ENCODE measurements at regions not wholly inside any gene's neighbourhood (a gene's known extent, or its start where the extent isn't known, plus 50 kb on each side); places are given as distances from the start of the nearest gene placed in this dataset.

DNA sequence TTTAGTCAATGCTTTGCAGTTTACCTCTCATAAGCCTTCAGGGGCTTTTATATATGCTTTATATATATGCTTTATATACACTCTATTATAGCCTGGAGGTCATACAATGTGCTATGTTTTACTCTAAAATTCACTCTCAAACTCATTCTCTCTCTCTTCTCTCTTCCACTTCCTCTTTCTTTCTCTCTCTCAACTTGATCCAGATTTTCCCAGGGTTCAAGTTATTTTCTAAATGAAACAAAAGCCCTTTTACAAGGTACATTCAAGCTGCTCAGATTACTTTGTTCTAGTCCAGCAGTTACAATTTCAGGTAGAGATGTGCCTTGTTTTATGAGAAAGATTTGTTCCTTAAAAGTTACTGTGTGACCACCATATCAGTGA, 79.6 kb upstream of the ACP3 start:
- no peak for DNase-seq

DNA sequence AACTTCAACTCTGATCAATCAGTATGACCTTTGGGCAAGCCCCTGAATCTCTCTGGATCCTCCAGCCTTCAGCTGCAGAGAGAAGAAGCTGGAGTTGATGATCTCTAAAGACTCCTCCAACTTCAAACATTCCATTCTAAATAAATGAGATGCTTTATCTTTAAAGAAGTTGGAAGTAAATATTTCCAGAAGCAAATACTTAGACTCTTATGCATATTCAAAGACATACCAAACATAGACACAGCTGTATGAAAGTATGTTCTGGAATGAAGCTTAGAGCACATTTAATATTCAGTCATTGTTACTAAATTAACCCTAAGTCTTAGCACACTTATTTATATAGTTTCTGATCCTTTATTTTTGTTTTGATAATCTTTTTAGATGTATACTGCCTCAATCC, 77.6 kb upstream of the ACP3 start:
- DNase-seq = no peak

DNA sequence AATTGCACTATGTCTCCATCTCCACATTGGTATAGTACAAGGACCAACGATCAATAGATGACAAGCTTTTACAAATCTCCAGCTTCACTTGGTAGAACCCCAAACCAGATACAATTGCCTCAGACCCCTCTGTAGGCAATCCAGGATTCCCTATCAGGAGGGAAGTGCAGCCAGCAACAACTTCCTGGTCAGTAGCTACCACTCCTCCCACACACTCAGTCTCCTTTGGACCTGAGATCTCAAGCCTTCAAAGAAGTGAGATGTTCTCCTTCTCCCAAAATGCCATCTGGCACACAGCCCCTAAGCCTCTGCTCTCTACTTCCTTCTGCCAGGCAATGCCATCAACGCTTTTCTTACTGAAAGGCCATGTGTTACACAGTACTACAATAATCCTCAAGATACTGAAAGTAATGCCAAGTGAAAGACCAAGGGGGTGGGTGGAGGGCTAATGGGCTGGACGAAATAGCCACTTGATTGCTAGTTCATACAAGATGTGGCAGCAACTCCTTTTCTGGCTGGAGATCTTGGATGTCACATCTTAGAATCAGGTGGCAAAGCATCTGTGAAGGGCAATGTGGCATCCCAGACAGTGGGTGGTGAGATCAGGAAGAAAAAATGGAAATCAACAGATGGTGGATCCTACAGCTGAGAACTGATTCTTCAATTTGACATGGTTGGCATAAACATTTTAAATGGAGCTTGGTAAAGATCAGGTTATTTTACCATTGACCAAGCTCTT, 75.3 kb upstream of the ACP3 start:
- no peak for DNase-seq

DNA sequence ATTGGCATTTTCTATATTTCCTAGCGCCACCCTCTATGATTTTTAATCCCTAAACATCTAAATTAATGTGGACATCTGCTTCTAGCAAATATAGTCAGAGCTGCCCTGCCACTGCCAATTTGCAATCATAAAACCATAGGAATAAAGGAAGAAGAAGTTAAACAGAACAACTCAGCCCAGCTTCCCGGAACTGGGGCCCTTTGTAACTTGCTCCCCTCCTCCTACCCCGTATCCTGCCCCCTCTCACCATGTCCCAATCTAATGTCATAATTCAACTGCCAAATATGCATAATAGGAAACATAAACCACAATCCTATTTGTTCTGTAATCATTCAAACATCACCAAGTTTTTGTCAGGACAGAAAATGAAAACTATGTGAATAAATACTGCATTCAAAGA, 74.4 kb upstream of the ACP3 start:
- no peak for DNase-seq

DNA sequence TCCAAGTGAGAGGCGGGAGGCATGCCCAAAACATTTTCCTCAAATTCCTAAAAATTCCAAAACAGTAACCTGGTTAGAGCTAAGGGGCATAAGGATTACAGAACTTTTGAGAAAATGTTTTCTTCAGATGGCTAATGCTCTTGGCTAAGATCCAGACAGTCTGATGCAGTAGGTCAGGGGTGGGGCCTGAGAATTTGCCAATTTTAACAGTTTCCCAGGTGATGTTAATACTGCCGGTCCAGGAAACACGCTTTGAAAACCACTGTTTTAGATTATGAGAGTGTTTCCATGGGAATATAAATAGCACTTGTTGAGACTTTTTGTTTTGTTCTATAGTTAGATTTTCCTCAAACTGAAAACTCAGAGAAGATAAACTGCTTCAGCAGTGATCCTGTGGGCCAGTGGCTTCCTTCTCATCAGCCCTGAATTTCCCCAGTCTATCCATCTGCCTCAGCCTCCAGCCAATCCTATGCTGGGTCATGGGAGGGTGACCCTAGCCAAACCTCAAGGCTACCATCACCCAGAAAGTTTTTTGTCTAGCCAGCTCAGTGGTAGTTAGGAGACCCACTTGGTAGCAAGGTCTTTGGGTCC, 71.6 kb upstream of the ACP3 start:
- no peak for DNase-seq

DNA sequence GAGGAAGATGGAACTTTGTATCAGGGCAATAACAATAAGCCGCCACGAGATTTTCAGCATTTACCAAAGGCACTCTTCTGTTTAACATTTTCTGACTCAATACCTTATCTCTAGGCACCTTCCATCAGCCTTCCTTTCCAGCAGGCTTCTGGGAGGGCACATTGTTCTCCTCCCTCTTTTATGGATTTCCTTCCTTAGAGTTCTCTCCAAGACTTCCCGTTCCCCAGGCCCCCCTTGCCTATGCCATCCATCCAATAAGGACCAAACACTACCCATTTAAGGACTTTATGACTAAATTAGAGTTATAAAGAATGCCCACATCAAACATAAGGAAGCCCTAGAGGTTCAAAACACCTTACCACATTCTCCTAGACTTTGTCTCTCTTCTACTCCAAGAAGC, 71.0 kb upstream of the ACP3 start:
- DNase-seq = no peak

DNA sequence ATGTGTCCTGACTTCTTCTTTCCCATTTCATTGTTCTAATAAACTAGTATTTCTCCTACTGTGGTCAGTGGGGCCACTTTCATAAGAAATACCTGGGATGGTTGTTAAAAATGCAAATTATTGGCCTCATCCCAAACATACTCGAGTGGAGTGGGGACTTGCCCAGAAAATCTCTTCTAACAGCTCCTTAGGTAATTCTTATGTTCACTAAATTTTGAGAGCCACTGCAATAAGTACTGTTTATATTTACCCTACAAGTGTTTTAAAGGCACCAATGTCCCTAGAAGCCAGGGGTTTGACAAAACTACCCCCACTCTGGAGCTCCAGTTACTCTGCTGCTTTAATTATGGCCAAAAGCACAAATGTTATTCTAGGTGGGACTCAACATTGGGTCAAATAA, 70.0 kb upstream of the ACP3 start:
- no peak for DNase-seq

DNA sequence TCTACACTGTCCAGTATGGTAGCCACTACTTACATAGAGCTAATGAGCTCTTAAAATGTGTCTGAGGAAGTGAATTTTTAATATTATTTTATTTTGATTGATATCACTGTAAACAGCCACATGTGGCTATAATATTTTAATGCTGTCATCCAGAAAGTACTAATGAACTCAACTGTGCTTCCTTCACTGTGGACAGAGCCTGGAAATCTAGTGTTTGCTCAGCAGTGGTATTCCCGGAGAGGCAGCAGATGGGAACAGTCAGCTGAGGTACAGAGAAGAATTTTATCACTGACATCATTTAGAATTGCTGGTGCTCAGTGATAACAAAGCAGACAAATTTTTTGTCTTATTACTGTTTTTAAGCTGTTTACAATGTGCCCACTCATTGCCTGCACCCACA, 68.7 kb upstream of the ACP3 start:
- DNase-seq = no peak

DNA sequence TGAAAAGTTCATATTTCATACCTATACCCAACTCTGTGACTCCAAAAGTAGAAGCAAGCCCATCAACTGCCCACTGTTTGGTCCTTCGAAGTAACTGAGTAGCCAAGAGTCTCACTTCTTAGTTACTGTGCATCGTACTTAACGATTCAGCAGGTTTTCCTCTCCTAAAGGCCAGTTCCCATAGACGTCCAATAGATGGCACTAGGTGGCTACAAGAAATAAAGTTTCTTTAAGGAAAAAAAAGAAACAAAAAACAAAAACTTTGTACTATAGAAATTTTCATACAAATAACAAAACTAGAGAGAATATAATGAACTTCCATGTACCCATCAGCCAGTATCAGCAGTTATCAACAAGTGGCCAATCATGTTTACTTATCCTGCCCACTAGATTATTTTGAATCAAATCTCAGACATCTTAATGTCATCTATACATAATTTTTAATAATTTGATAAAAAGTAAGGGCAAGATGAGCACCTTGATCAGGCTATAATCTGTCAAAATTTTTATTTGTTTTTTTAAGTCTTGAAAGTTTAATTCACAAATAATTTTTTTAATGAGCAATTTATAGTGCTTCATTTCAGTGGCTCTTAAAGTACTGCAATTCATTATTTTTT, 63.8 kb upstream of the ACP3 start:
- DNase-seq = no peak

DNA sequence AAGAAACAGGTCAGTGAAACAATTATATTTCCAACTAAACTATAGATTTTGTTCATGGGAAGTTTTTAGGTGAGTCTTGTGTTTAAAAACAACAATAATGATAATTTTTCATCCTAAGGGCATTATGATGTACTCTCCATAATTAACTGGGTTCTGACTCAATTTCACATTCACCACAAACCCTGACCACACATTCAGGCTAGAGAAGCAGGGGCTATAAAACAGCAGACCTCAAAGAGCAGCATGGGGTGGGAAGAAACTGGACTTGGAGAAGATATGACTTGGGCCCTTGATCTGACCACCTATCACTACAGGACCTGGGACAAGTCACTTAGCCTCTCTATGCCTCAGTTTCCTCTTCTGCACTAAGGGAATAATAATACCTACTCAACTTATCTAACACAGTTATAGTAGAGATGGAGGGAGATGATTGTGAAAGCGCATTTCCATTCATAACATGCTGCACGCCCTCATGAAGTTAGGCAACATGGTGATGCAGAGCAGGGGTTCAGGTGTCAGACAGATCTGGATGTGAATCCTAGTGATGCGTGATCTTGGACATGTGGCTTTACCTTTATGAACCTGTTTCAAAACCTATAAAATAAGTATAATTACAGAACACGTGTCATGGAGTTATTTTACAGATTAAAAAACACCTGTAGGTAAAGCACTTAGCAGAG, 63.0 kb upstream of the ACP3 start:
- no peak for DNase-seq

DNA sequence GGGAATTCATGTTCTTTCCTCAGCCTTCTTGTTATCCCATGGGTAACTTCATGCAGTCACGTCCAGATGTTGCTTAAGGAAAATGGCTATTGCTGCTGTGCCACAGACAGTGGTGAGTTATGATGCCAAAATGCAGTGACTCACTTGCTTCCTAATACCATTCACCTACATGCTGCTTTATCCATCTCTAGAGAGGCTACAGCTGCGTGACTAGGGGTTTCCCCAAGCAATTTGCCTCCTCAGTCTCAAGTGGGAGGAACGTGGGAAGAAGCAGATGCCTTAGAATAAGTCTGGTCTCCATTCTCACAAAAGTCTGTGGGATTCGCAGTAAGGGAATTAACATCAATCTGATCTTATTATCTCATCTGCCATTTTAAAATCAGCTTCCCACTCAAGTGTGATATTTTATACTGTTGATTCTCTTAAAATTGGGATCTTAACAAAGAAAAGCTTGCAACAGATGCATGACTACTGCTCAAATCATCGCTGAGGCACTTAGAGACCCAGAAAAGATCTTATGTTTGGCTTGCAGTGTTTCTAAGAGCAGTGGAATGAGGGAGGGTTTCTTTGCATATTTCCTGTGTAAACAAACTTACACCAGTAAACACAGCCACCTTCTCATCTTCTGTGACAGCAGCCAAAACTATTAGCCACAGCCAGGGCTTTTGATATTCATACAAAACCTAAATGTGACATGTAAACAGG, 62.0 kb upstream of the ACP3 start:
- no peak for DNase-seq

DNA sequence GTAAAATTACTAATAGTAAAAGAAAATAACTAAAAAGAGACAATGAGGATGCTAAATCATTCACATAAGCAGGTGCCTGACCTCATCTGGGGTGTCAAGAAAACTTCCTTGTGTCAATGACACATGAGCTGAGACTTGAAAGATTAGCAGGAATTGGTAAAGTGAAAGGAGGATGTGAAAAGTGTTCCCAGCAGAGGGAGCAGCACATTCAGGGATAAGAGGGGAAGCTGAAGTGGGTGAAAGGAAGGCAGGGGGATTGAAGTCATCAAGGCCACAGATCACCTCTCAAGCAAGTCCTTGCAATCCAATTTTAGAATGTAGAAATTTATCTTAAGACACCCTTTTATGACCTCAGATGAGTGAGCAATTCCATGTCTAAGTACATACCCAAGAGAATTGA, 60.2 kb upstream of the ACP3 start:
- peak; percentile 30 for DNase-seq

DNA sequence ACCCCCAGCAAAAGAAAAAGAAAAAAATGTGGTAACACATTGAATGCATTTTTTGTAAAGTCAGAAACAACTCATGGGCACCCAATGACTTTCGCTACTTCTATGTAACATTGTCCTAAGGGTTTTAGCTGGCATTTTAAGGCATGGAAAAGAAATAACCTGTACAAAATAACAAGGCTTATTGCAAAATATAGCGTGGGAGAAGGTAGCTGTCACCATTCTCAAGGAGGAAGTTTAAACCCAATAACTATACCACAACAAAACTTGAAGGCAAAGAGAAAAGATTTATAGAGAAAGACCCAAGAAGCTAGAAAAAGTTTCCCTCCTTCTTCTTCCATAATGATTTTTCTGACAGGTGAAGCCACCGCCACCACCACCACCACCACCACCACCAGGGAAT, 55.7 kb upstream of the ACP3 start:
- DNase-seq = no peak

DNA sequence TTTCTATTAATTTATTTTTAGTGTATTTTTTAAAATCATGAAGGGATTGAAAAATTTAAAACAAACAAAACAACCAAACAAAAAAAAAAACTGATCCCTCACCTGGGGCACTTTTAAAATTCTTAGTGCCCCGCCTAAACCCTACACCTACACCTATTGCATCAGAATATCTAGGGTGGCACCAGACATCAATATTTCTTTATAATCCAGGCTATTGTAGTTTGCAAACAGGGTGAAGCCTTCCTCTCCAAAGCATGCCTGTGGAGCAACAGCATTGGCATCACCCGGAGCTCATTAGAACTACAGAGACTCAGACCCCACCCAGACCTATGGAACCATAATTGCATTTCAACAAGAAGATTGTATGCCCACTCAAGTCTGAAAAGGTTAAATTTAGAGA, 54.9 kb upstream of the ACP3 start:
- DNase-seq = no peak

DNA sequence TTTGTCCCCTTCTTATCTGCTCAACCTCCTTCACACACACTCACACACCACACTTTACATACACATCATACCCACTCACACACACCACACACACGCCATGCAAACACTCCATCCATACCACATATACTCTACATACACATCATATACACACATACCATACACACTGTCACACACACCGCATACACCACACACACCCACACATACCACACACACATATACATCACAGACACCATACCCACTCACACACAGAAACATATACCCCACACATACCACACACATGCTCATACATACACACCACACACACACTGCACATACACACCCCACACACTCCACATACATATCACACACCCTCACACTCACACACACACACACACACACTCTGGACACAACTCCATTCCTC, 54.3 kb upstream of the ACP3 start:
- no peak for DNase-seq

DNA sequence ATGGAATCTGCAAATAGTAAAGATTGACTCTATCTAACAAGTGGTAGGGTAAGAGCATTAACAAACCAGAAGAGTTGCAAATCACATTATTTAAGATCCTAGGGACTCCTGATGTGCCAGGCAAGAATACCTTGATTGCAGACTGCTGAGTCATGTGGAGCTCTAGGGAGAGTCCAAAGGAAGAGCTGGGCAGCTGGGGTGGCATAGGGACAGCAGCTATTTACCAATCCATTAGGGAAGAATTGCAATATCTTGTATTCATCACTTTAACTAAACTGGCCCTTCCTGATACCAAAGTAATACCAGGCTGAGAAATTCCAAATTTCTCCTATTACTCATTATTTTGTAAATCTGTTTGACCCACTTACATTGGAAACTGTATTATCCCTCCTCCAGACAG, 52.2 kb upstream of the ACP3 start:
- DNase-seq = no peak

DNA sequence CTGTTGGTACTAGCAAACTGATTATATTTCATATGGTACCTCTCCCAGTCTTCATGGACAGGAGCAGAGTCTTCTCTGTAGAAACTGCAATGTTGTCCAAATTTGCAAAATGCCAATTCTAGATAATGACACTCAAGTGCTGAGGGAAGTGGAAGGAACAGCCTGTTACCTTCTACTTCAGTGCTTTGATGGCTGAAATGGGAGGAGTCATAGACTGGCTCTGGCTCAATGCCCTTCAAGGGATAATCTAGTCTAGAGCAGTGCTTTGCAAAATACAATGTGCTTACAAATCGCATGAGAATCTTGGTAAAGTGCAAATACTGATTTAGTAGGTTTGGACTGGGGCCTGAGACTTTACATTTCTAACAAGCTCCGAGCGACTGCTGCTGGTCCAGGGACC, 51.7 kb upstream of the ACP3 start:
- DNase-seq = peak; percentile 45

DNA sequence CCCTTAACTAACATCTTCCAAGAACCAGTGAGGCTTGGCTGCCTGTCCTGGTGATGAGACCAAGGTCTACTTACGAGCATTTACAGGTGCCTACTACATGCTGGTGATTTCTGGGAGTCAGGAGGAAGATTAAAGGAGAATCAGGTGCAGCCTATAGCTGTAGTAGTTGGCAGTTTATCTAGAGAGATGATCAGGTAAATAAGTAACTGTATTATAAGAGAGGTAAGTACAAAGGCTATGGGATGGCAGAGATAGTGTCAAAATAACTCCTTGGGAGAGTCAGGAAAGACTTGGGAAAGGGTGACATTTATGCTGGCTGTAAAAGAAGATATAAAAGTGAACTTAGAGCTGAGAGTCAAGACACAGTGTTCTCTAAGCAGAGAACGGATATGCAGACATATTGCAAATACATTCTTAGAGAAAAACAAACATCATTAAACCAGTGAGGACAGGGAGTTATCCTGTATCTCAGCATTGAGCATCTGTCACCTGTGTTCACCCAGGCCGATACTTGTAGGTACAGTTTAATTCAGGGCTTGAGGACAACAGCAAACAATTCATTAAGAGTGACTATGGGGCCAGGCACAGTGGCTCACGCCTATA, 49.7 kb upstream of the ACP3 start:
- DNase-seq = no peak

Measured in NCI-H2029 (cell line).